Activated T-helper 1 cell treated with anti-CD3 and anti-CD28 coated beads, Interleukin-12 subunit alpha, Interleukin-12 subunit beta, Interleukin-2, Interleukin-4 antibody, amounts not matched to agents 30 ng/mL and 10 ng/mL and 1 ng/mL, durations not matched to agents 14 hours and 24 hours and 36 hours (primary cell): ENCODE measurements at regions not wholly inside any gene's neighbourhood (a gene's known extent, or its start where the extent isn't known, plus 50 kb on each side); places are given as distances from the start of the nearest gene placed in this dataset.

Experiments used
- DNase-seq: peaks from one replicate; pipeline ENCODE4 v3.0.0; 2021; ENCODE audit warnings: low spot score
- H3K27ac Mint-ChIP-seq: one replicate; pipeline ENCODE4 v1.8.0; 2021; ENCODE audit warnings: mild to moderate bottlenecking, mixed read lengths
- H3K27me3 Mint-ChIP-seq: one replicate; pipeline ENCODE4 v1.8.0; 2022; ENCODE audit warnings: mild to moderate bottlenecking, moderate library complexity, mixed read lengths; ENCODE audit not compliant: insufficient read depth
- H3K36me3 Mint-ChIP-seq: one replicate; pipeline ENCODE4 v1.8.0; 2021; ENCODE audit warnings: low read depth, mixed read lengths
- H3K4me1 Mint-ChIP-seq: one replicate; pipeline ENCODE4 v1.8.0; 2021; ENCODE audit warnings: low read depth, mixed read lengths
- H3K4me3 Mint-ChIP-seq: one replicate; pipeline ENCODE4 v1.8.0; 2021; ENCODE audit warnings: mild to moderate bottlenecking, moderate library complexity, mixed read lengths
- H3K9me3 Mint-ChIP-seq: one replicate; pipeline ENCODE4 v1.8.0; 2021; ENCODE audit warnings: mixed read lengths
- intact Hi-C: fragments of 100-400 bp; cut with micrococcal nuclease; formaldehyde crosslinking; loops from one replicate; pipeline ENCODE4 v1.15.1; 2024

GRCh38 chr12:90079529-90080210, 371.0 kb upstream of the ATP2B1 start:
- Mint-ChIP-seq H3K36me3 (no peaks in the 10 kb centered on the region), H3K4me3 (no peak overlapping the region), H3K27ac (no peak overlapping the region), H3K9me3 (no peaks in the 10 kb centered on the region), H3K4me1 (peaks cover 16% of the 10 kb centered on the region), H3K27me3 (peaks cover 7% of the 10 kb centered on the region)
- intact Hi-C loops: no loop called here
- DNase-seq: no peak

GRCh38 chr12:90078344-90078743, 369.7 kb upstream of the ATP2B1 start:
- intact Hi-C loops: no loop called here
- H3K9me3 Mint-ChIP-seq: no peaks in the 10 kb centered on the region
- no peak overlapping the region for H3K27ac Mint-ChIP-seq
- H3K4me3 Mint-ChIP-seq: no peak overlapping the region
- H3K4me1 Mint-ChIP-seq: peaks cover 16% of the 10 kb centered on the region
- H3K27me3 Mint-ChIP-seq: peaks cover 8% of the 10 kb centered on the region
- no peaks in the 10 kb centered on the region for H3K36me3 Mint-ChIP-seq
- DNase-seq: no peak

- Mint-ChIP-seq H3K27me3 (peaks cover 7% of the 10 kb centered on the region), H3K27ac (no peak overlapping the region), H3K36me3 (no peaks in the 10 kb centered on the region), H3K4me1 (peaks cover 16% of the 10 kb centered on the region), H3K9me3 (no peaks in the 10 kb centered on the region), H3K4me3 (no peak overlapping the region)
- intact Hi-C loops: no loop called here
- no peak for DNase-seq
Observed at GRCh38 chr12:90077756-90078155, 369.1 kb upstream of the ATP2B1 start.

- DNase-seq: no peak
- intact Hi-C loops: no loop called here
- H3K9me3 Mint-ChIP-seq: no peaks in the 10 kb centered on the region
- H3K36me3 Mint-ChIP-seq: no peaks in the 10 kb centered on the region
- peaks cover 7% of the 10 kb centered on the region for H3K27me3 Mint-ChIP-seq
- peaks cover 16% of the 10 kb centered on the region for H3K4me1 Mint-ChIP-seq
- H3K27ac Mint-ChIP-seq: no peak overlapping the region
- H3K4me3 Mint-ChIP-seq: no peak overlapping the region
Observed at GRCh38 chr12:90076851-90077319, 368.2 kb upstream of the ATP2B1 start.

- Mint-ChIP-seq H3K4me1 (peaks cover 16% of the 10 kb centered on the region), H3K4me3 (no peak overlapping the region), H3K27ac (no peak overlapping the region), H3K36me3 (no peaks in the 10 kb centered on the region), H3K9me3 (peaks cover under 1% of the 10 kb centered on the region), H3K27me3 (peaks cover 8% of the 10 kb centered on the region)
- intact Hi-C loops: no loop called here
- DNase-seq: no peak
Observed at GRCh38 chr12:90075685-90076084, 367.0 kb upstream of the ATP2B1 start.

- peaks cover 8% of the 10 kb centered on the region for H3K27me3 Mint-ChIP-seq
- peaks cover 16% of the 10 kb centered on the region for H3K4me1 Mint-ChIP-seq
- H3K27ac Mint-ChIP-seq: no peak overlapping the region
- H3K9me3 Mint-ChIP-seq: peaks cover 5% of the 10 kb centered on the region
- no peak overlapping the region for H3K4me3 Mint-ChIP-seq
- DNase-seq: no peak
- intact Hi-C loops: no loop called here
- no peaks in the 10 kb centered on the region for H3K36me3 Mint-ChIP-seq
Observed at GRCh38 chr12:90074086-90074485, 365.4 kb upstream of the ATP2B1 start.

- Mint-ChIP-seq H3K4me3 (no peak overlapping the region), H3K4me1 (peaks cover 4% of the 10 kb centered on the region), H3K9me3 (peaks cover 5% of the 10 kb centered on the region), H3K27me3 (peaks cover 8% of the 10 kb centered on the region), H3K27ac (no peak overlapping the region), H3K36me3 (no peaks in the 10 kb centered on the region)
- intact Hi-C loops: no loop called here
- DNase-seq: no peak
Observed at GRCh38 chr12:90071996-90072395, 363.4 kb upstream of the ATP2B1 start.

- no peak overlapping the region for H3K4me3 Mint-ChIP-seq
- H3K9me3 Mint-ChIP-seq: peaks cover 5% of the 10 kb centered on the region
- H3K4me1 Mint-ChIP-seq: no peaks in the 10 kb centered on the region
- no peak for DNase-seq
- no peak overlapping the region for H3K27ac Mint-ChIP-seq
- intact Hi-C loops: no loop called here
- peaks cover 6% of the 10 kb centered on the region for H3K27me3 Mint-ChIP-seq
- H3K36me3 Mint-ChIP-seq: no peaks in the 10 kb centered on the region
Observed at GRCh38 chr12:90069711-90070110, 361.1 kb upstream of the ATP2B1 start.

GRCh38 chr12:90067791-90068190, 359.2 kb upstream of the ATP2B1 start:
- Mint-ChIP-seq H3K9me3 (peaks cover 5% of the 10 kb centered on the region), H3K27me3 (peaks cover 3% of the 10 kb centered on the region)
- no peak for DNase-seq

GRCh38 chr12:90064852-90065801, 356.5 kb upstream of the ATP2B1 start:
- H3K4me3 Mint-ChIP-seq: no peak overlapping the region
- H3K27me3 Mint-ChIP-seq: no peaks in the 10 kb centered on the region
- intact Hi-C loops: no loop called here
- no peak for DNase-seq
- no peaks in the 10 kb centered on the region for H3K36me3 Mint-ChIP-seq
- no peaks in the 10 kb centered on the region for H3K9me3 Mint-ChIP-seq
- no peak overlapping the region for H3K27ac Mint-ChIP-seq
- H3K4me1 Mint-ChIP-seq: no peaks in the 10 kb centered on the region

More at GRCh38 chr12:90067791-90068190, 359.2 kb upstream of the ATP2B1 start:
- Mint-ChIP-seq H3K4me3 (no peak overlapping the region), H3K4me1 (no peaks in the 10 kb centered on the region), H3K36me3 (no peaks in the 10 kb centered on the region), H3K27ac (no peak overlapping the region)
- intact Hi-C loops: no loop called here

GRCh38 chr12:90062799-90063198, 354.2 kb upstream of the ATP2B1 start:
- Mint-ChIP-seq H3K4me1 (no peaks in the 10 kb centered on the region), H3K36me3 (no peaks in the 10 kb centered on the region), H3K4me3 (no peak overlapping the region), H3K27me3 (no peaks in the 10 kb centered on the region), H3K9me3 (no peaks in the 10 kb centered on the region), H3K27ac (no peak overlapping the region)
- intact Hi-C loops: no loop called here
- DNase-seq: no peak

GRCh38 chr12:90061809-90062208, 353.2 kb upstream of the ATP2B1 start:
- Mint-ChIP-seq H3K27me3 (no peaks in the 10 kb centered on the region), H3K36me3 (no peaks in the 10 kb centered on the region), H3K27ac (no peak overlapping the region), H3K4me1 (no peaks in the 10 kb centered on the region), H3K4me3 (no peak overlapping the region), H3K9me3 (peaks cover 3% of the 10 kb centered on the region)
- DNase-seq: no peak
- intact Hi-C loops: no loop called here

GRCh38 chr12:90060031-90060430, 351.4 kb upstream of the ATP2B1 start:
- Mint-ChIP-seq H3K27me3 (no peaks in the 10 kb centered on the region), H3K36me3 (no peaks in the 10 kb centered on the region), H3K9me3 (peaks cover 3% of the 10 kb centered on the region), H3K4me3 (no peak overlapping the region), H3K4me1 (no peaks in the 10 kb centered on the region), H3K27ac (no peak overlapping the region)
- intact Hi-C loops: no loop called here
- no peak for DNase-seq
